Medulla oblongata (tissue), 1 donor: ENCODE measurements at regions not wholly inside any gene's neighbourhood (a gene's known extent, or its start where the extent isn't known, plus 50 kb on each side); places are given as distances from the start of the nearest gene placed in this dataset.

Experiments
- DNase-seq: peaks from one replicate; pipeline ENCODE4 v3.0.0-alpha.2; 2015; ENCODE audit errors: extremely low spot score

DNA sequence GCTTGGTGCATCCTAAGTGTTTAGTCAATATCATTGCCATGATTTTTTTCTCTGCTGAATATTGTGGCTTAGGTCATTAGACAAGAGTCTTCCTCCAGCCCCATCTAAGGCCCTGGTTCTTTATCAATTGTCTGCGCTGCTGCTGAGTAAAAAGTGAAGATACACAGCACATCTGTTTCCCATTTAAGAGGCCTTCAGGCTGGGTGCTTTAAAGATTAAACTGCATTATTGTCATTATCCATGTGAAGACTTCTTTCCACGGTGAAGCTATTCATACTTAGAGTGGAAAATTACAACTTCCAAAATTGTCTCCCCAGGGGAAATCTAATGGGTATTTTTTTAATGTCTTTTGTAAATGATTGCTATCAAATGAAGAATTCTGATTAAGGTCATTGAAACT, 719.8 kb upstream of the LRRC4C start:
- DNase-seq = no peak

DNA sequence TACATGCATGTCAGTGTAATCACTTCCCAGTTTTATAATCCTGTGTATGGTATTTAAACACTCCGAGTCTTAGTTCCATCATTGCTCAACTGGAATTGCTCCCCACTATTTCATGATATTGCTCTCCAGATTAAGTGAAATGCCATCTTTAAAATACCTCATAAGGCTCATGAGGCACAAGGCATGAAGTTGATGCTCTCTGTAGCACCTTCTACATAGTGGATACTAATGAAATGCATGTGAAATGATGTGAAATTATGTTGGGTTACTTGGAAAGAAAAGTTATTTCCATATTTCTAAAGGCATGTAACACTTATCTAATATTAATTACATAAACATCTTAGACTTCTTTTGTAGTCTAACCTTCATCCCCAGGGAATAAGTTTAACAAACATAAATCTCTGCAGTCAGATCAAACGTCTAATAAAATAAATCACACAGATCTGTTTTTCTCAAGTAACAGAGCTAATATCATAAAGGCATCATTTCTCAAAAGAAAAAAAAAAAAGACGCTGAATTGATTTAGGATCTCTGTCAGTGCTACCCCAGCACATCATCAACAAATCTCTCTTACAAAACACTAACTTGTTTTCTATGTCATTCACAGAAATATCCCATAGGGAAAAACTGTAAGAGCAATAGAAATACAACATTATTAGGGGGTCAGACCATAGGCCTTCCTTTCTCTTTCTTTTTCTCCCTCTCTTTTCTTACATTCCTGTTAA, 736.0 kb upstream of the LRRC4C start:
- DNase-seq = no peak

DNA sequence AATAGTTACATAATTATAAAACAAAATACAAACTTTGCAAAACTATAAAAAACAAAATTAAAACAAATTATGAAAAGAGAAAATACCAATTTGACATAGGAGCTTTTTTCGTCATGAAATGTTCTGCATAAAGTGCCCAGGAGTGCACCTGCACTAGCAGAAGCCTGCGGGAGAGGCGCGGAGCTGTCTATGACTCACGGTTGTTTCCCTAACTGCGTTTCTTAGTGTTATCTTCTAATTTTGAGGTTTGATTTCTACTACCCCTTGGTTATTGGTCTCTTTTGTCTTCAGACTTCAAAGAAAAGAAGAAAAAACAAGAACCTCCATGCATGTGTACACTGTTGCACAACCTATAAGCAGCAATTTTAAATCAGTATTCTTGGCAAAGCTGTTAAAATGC, 740.9 kb upstream of the LRRC4C start:
- DNase-seq = no peak

GRCh38 chr11:42201603-42202148, 742.2 kb upstream of the LRRC4C start:
- no peak for DNase-seq

GRCh38 chr11:42205518-42205917, 746.1 kb upstream of the LRRC4C start:
- DNase-seq = no peak

DNA sequence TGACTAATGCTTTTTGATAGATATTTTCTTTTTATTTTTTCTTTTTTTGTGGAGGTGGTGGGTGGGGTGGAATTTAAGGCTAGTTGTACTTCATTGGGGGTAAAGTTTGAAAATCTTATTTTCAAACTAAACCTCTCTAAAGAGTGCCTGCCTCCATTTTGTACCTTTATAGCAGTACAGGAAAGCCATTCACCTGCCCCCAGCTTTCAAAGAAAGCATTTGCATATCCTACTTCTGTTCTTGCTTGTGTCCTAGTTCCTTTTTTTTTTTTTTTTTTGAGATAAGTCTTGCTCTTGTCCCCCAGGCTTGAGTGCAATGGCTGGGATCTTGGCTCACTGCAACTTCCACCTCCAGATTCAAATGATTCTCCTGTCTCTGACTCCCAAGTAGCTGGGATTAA, 766.2 kb upstream of the LRRC4C start:
- DNase-seq = no peak

DNA sequence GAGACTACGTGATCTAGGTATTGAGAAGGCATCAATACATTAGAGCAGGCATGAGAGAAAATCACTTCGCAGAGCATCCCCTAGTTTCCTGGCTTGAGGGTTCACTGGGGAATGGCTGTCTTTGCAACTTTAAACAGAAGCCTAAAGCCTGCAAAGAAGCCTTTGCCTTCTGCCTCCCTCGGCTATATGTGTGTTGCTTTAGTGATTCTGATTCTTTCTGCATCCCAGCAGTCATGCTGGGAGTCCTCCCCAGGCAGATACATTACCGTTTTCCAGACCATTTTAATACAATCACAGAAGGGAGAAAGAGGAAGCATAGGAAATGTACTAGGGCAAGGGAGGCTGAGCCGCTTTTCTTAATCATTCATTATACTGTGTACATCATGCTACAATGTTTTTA, 773.2 kb upstream of the LRRC4C start:
- DNase-seq = no peak

DNA sequence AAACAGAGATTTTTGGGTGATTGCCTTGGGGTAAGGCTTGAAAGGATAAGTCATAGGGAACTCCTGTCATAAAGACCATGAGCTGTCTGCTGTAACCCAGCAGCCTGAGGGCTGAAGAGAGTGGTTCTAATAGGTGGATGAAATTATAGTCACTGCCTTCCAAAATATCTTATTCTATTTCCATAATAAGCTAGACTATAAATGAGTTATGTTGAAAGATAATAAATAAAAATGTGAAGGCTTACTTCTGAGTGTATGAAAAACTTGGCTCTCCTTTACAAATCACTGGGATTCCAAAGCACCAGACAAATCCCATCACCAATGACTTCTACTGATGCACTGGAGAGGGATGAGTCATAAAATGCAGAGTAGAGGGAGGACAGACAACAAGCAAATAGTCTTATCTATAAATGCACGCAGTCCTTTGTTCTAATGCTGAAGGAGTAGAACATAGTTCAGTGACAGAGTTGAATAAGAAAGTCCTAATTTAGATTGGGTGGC, 775.0 kb upstream of the LRRC4C start:
- DNase-seq = no peak

DNA sequence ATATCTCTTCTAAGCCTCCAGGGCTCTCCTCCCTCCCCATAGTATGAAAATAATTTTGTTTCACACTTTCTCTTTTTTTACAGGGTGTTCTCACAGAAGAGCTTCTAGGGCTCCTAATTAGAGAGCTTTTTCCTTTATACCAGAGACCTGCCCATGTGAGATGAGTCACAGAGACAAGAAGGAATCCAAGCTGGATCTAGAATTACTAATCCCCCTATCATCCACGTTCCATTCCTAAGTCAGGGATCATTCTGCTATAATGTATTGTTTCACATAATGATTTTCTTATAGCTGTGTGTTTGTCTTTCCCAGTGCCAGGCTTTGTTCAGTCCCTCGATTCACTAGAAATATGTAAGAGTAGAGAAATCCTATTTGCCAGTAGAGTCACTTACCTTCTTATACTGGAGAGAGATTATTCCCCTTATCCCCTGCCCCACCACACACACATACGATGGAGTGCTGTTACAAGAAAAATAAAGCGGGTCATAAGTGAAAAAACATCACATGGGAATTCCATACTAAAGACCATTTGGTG, 778.3 kb upstream of the LRRC4C start:
- DNase-seq = no peak

DNA sequence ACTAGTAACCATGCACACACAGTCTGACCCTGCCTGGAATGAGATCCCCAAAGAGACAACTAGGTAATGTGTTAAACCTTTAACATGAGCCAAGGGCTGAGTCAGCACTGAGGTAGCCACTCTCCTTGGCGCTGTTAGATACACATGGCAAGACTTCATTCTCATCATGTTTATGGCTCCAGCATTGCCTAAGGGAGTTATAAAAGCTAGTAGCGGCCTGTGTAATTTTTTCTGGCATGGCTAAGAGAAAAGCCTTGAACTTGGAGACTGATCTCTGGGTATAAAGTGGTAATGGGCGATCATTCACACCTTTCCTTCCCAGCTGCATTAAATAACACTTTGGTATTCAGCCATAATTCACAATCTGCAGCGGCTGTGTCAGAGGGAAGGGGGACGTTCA, 779.7 kb upstream of the LRRC4C start:
- no peak for DNase-seq

DNA sequence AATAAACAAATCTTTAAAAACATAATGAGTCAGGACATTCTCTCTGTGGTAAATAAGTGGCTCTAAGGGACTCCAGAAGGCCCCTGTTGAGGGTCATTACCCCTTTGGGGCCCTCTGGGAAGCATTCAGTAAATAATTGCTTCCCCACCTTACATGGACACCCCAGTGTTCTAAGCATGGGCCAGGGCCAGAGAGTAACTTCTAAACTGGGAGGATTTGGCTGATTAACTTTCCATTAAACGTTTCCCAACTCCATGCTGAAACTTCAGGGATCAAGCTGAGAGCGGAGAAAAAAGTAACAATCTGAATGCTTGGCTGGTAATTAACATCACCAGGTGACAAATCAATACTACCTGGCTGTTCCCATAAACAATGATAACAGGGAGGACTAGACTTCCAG, 783.9 kb upstream of the LRRC4C start:
- DNase-seq = no peak

- no peak for DNase-seq
Observed at GRCh38 chr11:42244376-42244775, 784.9 kb upstream of the LRRC4C start.

- no peak for DNase-seq
Observed at GRCh38 chr11:42249401-42249800, 789.9 kb upstream of the LRRC4C start.

DNA sequence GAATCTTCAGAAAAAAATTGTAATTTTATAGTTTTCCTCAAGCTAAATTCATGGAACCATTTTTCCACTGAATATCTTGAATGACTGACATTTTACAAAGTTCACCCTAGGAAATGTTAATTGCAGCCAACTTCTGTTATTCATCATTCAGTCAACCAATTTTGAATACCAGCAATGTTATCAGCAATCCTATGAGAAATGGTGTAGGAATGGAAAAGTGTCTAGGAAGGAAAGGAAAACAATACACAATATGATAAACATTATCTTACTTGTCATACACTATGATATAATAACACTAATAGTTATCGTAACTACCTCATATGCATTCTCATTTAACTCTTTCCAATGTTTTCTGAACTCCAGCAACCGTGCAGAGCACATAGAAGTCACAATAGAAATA, 790.5 kb upstream of the LRRC4C start:
- DNase-seq = no peak

GRCh38 chr11:42251984-42252383, 792.5 kb upstream of the LRRC4C start:
- no peak for DNase-seq

DNA sequence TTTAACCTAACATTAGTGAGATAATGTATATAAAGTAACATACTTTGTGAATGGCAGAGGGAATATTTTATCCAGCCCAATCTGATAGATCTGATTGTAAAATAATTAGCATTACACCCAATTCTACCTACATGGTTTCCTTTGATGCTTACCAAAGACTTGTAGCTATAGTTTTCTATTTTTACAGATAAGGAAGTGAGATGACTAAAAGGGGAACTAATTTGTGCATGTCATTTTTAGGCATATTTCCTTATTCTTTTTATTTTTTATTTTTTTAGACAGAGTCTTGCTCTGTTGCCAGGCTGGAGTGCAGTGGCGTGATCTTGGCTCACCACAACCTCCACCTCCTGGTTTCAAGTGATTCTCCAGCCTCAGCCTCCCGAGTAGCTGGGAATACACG, 793.7 kb upstream of the LRRC4C start:
- DNase-seq = no peak

DNA sequence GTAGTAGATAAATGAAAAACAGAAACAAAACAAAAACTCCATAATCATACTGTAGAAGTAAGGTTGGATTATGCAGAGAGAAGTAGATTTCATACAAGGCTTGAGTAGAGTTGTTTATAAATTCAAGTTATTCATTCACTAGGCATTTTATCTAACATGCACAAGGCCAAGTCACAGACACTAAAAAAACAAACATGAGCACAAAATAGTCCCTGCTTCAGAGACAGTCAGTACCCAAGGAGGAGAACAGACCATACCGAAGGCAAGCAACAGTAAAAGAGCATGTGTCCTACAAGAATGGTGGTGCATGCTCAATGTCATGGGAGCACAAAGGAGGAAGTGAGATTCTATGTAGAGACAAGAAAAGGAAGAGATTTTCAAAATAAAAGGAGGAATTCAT, 796.5 kb upstream of the LRRC4C start:
- no peak for DNase-seq

DNA sequence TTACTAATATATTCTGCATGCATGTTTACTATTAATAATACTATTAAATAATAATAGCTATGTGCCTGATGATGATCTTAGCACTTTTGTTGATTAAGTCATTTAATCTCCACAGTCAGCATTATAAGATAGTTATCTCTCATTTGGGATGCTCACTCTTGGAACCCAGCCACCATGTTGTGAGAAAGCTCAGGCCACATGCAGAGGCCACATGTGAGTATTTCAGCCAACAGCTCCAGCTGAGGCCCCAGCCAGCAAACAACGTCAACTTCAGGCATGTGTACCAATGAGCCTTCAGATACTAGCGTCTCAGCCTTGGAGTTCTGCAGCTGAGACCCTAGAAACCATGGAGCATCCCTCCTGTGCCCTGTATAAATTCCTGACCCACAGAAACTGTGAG, 798.1 kb upstream of the LRRC4C start:
- DNase-seq = no peak

GRCh38 chr11:42265072-42265471, 805.6 kb upstream of the LRRC4C start:
- no peak for DNase-seq

DNA sequence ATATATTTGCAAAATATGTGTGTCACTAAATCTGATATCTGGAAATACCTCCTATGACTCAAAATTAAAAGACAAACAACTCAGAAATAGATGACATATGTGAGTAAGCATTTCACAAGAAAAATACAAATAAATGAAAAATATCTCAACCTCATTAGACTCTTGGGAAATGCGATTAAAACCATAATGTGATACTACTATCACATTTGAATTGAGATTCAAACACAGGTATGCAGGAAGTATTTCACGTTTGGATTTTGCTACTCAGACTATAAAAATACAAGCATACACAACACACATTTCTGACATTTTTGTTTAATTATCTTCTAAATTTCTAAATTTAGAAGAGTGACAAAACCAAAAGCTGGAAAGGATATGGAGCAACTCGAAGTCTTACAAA, 811.9 kb upstream of the LRRC4C start:
- DNase-seq = no peak

- DNase-seq = no peak
Observed at GRCh38 chr11:42273977-42274376, 814.5 kb upstream of the LRRC4C start.

GRCh38 chr11:42296910-42297309, 837.5 kb upstream of the LRRC4C start:
- DNase-seq = no peak

DNA sequence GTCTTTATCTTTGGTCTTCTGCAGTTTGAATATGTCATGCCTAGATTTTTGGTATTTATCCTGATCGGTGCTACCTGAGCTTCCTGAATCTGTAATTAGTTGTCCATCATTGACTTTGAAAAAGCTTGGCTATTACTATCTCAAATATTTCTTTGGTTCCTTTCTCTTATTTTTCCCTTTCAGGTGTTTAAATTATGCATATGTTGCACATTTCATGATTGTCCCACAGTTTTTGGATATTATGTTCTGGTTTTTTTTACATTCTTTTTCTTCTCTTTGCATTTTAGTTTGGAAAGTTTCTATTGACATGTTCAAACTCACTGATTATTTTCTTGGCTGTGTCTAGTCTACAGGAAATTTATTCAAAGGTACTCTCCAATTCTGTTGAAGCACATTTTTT, 840.3 kb upstream of the LRRC4C start:
- DNase-seq = no peak

DNA sequence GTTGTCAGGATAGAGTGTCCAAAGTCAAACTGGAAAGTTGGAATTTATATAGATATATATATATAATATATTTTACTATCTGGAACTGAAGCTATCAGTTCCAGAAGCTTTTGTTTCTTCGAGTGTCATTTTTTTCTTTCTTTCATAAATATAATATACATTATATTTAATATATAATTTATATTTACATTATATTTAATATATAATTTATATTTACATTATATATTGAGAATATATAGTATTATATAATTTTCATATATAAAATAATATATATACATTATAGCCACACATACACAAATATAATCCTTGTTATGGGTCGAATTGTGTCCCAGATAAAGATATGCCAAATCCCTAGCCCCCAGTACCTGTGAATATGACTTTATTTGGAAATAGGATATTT, 842.3 kb upstream of the LRRC4C start:
- DNase-seq = no peak
